Gastroesophageal sphincter (tissue), 3 donors: ENCODE measurements at regions not wholly inside any gene's neighbourhood (a gene's known extent, or its start where the extent isn't known, plus 50 kb on each side); places are given as distances from the start of the nearest gene placed in this dataset.

Source experiments
- POLR2A ChIP-seq, 2 donors: fragments of 450-650 bp; IDR thresholded peaks; one replicate each; pipeline ENCODE4 v1.6.1; 2017; ENCODE audit warnings: antibody characterized with exemption in 2 of 2, mild to moderate bottlenecking in 2 of 2, moderate library complexity in 1 of 2
- POLR2AphosphoS5 ChIP-seq: sonication (generic); formaldehyde crosslinking; IDR thresholded peaks from one replicate; pipeline ENCODE4 v1.6.1; 2017; ENCODE audit warnings: antibody characterized with exemption
- TF ChIP-seq, protein P1 (sequence below), 4 experiments: fragments of 200-600 bp in 2 of 4; fragments of 450-650 bp in 2 of 4; sonication (generic) in 1 of 4; IDR thresholded peaks; one replicate each; pipeline ENCODE4 v1.5.1; 2017 to 2019; ENCODE audit warnings: antibody characterized with exemption in 4 of 4, mild to moderate bottlenecking in 2 of 4, moderate library complexity in 2 of 4

DNA sequence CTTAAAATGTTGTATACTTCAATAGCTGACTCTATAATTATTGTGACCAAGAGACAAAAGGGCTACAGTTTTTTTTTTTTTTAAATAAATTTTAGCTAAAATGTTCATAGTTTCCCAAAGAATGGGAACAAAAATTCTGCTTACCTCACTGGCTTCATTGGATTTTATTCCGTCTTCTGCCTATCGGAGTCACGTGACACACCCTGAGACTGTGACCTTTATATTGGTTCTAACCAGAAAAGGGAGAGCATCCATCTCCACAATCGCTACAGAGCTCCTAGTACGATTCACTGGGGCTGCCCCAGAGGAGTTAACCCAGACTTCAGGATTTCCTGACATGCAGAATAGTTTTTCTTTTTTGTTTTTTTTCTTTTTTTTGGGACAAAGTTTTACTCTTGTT lies 203.6 kb upstream of the SLC35G4 start:
- TF ChIP-seq, protein P1, sequence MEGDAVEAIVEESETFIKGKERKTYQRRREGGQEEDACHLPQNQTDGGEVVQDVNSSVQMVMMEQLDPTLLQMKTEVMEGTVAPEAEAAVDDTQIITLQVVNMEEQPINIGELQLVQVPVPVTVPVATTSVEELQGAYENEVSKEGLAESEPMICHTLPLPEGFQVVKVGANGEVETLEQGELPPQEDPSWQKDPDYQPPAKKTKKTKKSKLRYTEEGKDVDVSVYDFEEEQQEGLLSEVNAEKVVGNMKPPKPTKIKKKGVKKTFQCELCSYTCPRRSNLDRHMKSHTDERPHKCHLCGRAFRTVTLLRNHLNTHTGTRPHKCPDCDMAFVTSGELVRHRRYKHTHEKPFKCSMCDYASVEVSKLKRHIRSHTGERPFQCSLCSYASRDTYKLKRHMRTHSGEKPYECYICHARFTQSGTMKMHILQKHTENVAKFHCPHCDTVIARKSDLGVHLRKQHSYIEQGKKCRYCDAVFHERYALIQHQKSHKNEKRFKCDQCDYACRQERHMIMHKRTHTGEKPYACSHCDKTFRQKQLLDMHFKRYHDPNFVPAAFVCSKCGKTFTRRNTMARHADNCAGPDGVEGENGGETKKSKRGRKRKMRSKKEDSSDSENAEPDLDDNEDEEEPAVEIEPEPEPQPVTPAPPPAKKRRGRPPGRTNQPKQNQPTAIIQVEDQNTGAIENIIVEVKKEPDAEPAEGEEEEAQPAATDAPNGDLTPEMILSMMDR (IDR thresholded peaks at IDR 0.05), result no peak
- no peak for TF ChIP-seq POLR2AphosphoS5
- no peak for TF ChIP-seq POLR2A (IDR thresholded peaks at IDR 0.05)
